Left lung (tissue), 4 donors: ENCODE measurements at regions not wholly inside any gene's neighbourhood (a gene's known extent, or its start where the extent isn't known, plus 50 kb on each side); places are given as distances from the start of the nearest gene placed in this dataset.
A peak's percentile ranks its signal among the peaks of the same experiment; 100 is the strongest.

ENCODE experiments used
- ATAC-seq: fragments of 200-7000 bp; cut with Tn5 transposase; one replicate; pipeline ENCODE4 v1.9.1; 2020; ENCODE audit warnings: moderate library complexity
- DNase-seq, 4 donors: peaks; one replicate each; pipeline ENCODE4 v3.0.0-alpha.2; 2013 to 2020
- H3K27ac ChIP-seq, 2 donors: fragments of 200-600 bp; sonication (generic) in 1 of 2; one replicate each; pipeline versions ENCODE4 v1.5.0 to v1.8.0; 2020 to 2021
- H3K27me3 ChIP-seq, 2 donors: fragments of 200-600 bp; sonication (generic) in 1 of 2; one replicate each; pipeline versions ENCODE4 v1.5.0 to v1.8.0; 2020 to 2021
- H3K36me3 ChIP-seq, 2 donors: fragments of 200-600 bp; sonication (generic) in 1 of 2; one replicate each; pipeline versions ENCODE4 v1.5.0 to v1.8.0; 2020 to 2021
- H3K4me1 ChIP-seq, 2 donors: fragments of 200-600 bp; one replicate each; pipeline ENCODE4 v1.8.0; 2021
- H3K4me3 ChIP-seq, 2 donors: fragments of 200-600 bp; sonication (generic) in 1 of 2; one replicate each; pipeline versions ENCODE4 v1.5.0 to v1.8.0; 2020 to 2021; ENCODE audit warnings: mild to moderate bottlenecking in 1 of 2
- H3K9me3 ChIP-seq, 2 donors: fragments of 200-600 bp; sonication (generic) in 1 of 2; one replicate each; pipeline versions ENCODE4 v1.5.0 to v1.8.0; 2020 to 2021
- intact Hi-C, 2 donors: fragments of 100-400 bp; cut with DNase I; formaldehyde crosslinking; loops; one replicate each; pipeline versions ENCODE4 v1.11.2 to v1.14.2; 2022
- TF ChIP-seq, protein P1 (sequence below), 2 donors: fragments of 200-600 bp; sonication (generic) in 1 of 2; IDR thresholded peaks; one replicate each; pipeline versions ENCODE4 v1.5.0 to v1.8.0; 2021; ENCODE audit warnings: antibody characterized with exemption in 2 of 2
- donor health status: DM: no; HTN: yes; CAD: no.
- donor health status: DM: no; HTN: no; CAD: no.

DNA sequence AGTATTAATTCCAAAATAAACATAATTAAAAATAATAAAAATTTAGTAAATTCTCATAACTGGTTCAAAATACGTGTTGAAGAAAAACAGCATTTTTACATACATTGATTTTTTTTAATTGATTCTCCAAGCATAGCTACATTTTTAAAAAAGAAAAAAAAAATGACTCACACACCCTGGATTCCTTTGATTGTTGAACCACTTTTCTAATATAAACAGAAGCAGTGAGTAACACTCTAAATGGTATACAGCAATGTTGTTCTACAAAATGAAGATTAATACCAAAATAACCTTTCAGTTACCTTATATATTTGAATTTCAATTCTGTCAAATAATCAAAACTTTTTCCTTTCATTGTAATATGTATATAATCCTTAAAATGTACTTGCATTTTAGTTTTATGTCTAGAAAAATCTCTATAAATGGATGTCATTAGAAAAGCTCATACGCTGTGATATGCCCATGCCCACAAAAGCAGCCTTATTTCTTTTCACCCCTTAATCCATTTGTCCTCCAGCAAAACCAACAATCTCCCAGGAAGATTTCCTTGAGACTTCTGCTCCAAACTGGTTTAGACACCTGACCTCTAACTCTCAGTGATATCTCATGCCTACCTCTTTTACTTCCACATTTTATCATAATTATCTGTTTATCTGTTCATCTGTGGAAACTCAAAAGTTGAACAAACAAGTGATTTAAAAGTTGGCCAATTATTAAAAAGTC lies 246.4 kb upstream of the NR5A2 start:
- no peak overlapping the region for H3K4me3 ChIP-seq

DNA sequence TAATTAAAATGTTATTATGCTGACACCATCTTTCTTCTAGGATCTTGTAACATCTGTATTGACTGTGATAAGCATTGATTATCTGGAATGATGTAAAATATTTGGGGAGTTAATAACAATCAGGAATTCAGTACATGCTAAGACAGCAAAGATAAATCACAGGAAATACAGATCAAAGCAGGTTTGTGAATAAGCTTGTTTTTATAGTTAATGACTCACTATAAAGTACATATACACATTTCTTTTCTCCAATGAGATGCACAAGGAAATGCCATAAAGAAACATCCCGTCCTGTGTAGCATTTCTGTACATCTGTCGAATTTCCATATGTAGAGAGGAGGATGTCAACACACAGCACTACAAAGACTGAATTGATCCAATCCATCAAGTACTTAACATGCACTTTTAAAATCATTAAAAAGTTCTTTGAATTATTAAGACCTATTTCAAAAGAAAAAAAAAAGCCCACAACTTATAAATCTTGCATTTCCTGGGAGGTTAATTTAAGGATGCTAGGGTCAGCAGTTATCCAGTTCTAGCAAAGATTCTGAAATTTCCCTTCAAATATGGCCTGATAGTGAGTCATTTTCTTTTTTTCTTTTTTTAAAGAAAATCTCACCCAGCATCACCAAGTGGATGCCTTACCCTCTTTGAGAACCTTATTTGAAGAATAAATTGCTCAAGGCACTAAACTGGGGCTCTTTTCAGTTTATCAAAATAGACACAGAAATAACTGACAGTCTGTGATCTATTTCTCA lies 243.2 kb upstream of the NR5A2 start:
- intact Hi-C loops, result no loop called here
- Histone ChIP-seq H3K27ac (no peak overlapping the region), H3K4me1 (no peaks in the 10 kb centered on the region), H3K36me3 (no peaks in the 10 kb centered on the region), H3K27me3 (no peaks in the 10 kb centered on the region), H3K4me3 (no peak overlapping the region), H3K9me3 (no peaks in the 10 kb centered on the region)
- DNase-seq (no peak), ATAC-seq (no peak)
- TF ChIP-seq, protein P1, sequence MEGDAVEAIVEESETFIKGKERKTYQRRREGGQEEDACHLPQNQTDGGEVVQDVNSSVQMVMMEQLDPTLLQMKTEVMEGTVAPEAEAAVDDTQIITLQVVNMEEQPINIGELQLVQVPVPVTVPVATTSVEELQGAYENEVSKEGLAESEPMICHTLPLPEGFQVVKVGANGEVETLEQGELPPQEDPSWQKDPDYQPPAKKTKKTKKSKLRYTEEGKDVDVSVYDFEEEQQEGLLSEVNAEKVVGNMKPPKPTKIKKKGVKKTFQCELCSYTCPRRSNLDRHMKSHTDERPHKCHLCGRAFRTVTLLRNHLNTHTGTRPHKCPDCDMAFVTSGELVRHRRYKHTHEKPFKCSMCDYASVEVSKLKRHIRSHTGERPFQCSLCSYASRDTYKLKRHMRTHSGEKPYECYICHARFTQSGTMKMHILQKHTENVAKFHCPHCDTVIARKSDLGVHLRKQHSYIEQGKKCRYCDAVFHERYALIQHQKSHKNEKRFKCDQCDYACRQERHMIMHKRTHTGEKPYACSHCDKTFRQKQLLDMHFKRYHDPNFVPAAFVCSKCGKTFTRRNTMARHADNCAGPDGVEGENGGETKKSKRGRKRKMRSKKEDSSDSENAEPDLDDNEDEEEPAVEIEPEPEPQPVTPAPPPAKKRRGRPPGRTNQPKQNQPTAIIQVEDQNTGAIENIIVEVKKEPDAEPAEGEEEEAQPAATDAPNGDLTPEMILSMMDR (IDR thresholded peaks at IDR 0.05), result no peak

More for the DNA sequence above, 246.4 kb upstream of the NR5A2 start:
- Histone ChIP-seq H3K9me3 (no peaks in the 10 kb centered on the region), H3K4me1 (no peaks in the 10 kb centered on the region), H3K36me3 (no peaks in the 10 kb centered on the region), H3K27ac (no peak overlapping the region), H3K27me3 (no peaks in the 10 kb centered on the region)
- DNase-seq, result no peak
- TF ChIP-seq, protein P1 (IDR thresholded peaks at IDR 0.05), result no peak
- ATAC-seq, result peak; percentile 40
- intact Hi-C loops, result no loop called here

DNA sequence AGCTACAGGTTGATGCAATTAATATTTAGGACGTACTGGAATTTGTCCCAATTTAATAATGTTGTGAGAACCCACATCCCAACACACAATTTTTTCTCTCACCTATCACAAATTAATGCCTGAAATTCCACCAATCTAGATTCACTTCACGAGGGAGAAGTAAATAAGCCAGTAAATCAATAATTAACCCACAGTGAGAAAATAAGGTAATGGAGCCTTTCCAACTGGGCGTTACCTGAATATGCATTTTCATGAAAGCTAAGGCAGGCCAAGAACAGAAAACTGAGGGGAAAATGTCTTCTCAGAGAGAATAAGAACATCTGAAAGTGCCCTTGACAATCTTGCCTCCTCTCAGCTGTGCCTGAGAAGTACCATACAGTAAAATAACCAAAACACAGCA lies 240.8 kb upstream of the NR5A2 start:
- ATAC-seq (no peak), DNase-seq (no peak)
- Histone ChIP-seq H3K27me3 (no peaks in the 10 kb centered on the region), H3K4me1 (no peaks in the 10 kb centered on the region), H3K4me3 (no peak overlapping the region), H3K36me3 (no peaks in the 10 kb centered on the region), H3K9me3 (no peaks in the 10 kb centered on the region), H3K27ac (no peak overlapping the region)
- TF ChIP-seq, protein P1 (IDR thresholded peaks at IDR 0.05), result no peak
- intact Hi-C loops, result no loop called here

DNA sequence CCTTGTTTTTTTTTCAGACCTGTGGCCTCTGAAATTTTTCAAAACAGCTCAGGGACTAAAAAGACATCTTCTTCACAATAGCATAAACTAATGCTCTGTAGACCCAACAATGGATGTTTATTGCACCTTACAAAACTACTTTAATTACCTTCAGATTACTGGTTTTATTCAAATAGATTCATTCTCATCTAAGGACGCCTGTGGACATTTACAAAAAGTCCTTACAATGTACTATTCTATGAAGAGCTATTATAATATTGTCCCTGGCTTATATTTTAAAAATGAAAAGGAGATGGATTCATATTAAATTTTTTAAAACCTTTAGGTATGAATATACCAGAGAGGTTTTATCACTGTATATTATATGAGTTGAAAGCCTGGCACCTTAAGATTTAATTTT lies 238.4 kb upstream of the NR5A2 start:
- ATAC-seq (no peak), DNase-seq (no peak)
- Histone ChIP-seq H3K27me3 (no peaks in the 10 kb centered on the region), H3K27ac (no peak overlapping the region), H3K4me1 (no peaks in the 10 kb centered on the region), H3K4me3 (no peak overlapping the region), H3K36me3 (no peaks in the 10 kb centered on the region), H3K9me3 (no peaks in the 10 kb centered on the region)
- intact Hi-C loops, result no loop called here
- TF ChIP-seq, protein P1 (IDR thresholded peaks at IDR 0.05), result no peak

DNA sequence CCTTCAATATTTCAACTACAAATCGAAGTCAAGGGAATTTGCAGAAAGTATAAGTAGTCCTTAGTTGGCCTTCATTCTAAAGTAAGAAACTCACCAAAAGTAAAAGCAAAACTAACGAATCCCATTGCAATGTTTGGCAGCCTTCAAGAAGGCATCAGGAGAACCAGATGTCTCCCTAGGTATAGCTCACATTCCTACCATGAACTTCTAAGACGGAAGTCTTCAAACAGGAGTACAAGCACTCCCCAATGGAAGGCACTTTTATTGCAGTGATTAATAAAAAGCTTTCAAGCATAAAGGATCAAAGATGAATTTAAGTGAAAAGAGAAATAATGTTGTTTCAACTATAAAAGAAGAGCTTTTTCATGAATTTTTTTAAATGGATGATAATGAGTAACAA lies 236.0 kb upstream of the NR5A2 start:
- H3K27ac ChIP-seq, result no peak overlapping the region
- ATAC-seq (no peak), DNase-seq (no peak)
- H3K36me3 ChIP-seq, result no peaks in the 10 kb centered on the region
- H3K4me3 ChIP-seq, result no peak overlapping the region
- intact Hi-C loops, result no loop called here
- no peaks in the 10 kb centered on the region for H3K4me1 ChIP-seq
- H3K9me3 ChIP-seq, result no peaks in the 10 kb centered on the region
- no peaks in the 10 kb centered on the region for H3K27me3 ChIP-seq
- TF ChIP-seq, protein P1 (IDR thresholded peaks at IDR 0.05), result no peak
